DOHH2 (cell line): ENCODE measurements at regions not wholly inside any gene's neighbourhood (a gene's known extent, or its start where the extent isn't known, plus 50 kb on each side); places are given as distances from the start of the nearest gene placed in this dataset.

ENCODE experiments used
- H3F3A ChIP-seq: fragments of 200-600 bp; sonication (generic), shearing (Covaris generic); 2 replicates; pipeline ENCODE4 v1.6.0; 2016; ENCODE audit warnings: antibody characterized with exemption, mild to moderate bottlenecking; ENCODE audit not compliant: control insufficient read depth, insufficient read depth
- H3K27ac ChIP-seq: fragments of 200-600 bp; sonication (generic); 2 replicates; pipeline ENCODE4 v1.5.1; 2014; ENCODE audit warnings: low read depth, mild to moderate bottlenecking, low read length, moderate library complexity
- H3K27me3 ChIP-seq: fragments of 200-600 bp; sonication (generic); 2 replicates; pipeline ENCODE4 v1.6.1; 2014; ENCODE audit warnings: mild to moderate bottlenecking, low read length, mixed read lengths; ENCODE audit not compliant: control insufficient read depth
- H3K36me3 ChIP-seq: fragments of 200-600 bp; sonication (generic); 2 replicates; pipeline ENCODE4 v1.6.1; 2014; ENCODE audit warnings: mild to moderate bottlenecking, low read length, moderate library complexity, mixed read lengths; ENCODE audit not compliant: control insufficient read depth
- H3K4me1 ChIP-seq: fragments of 200-600 bp; sonication (generic); 2 replicates; pipeline ENCODE4 v1.6.1; 2014; ENCODE audit warnings: mild to moderate bottlenecking, low read length, mixed read lengths; ENCODE audit not compliant: control insufficient read depth
- H3K4me2 ChIP-seq: fragments of 200-600 bp; sonication (generic); 2 replicates; pipeline ENCODE4 v1.6.0; 2014; ENCODE audit warnings: mild to moderate bottlenecking, low read length, moderate library complexity
- H3K4me3 ChIP-seq: fragments of 200-600 bp; sonication (generic); 2 replicates; pipeline ENCODE4 v1.5.1; 2014; ENCODE audit warnings: mild to moderate bottlenecking, low read length, mixed read lengths
- H3K79me2 ChIP-seq: fragments of 200-600 bp; sonication (generic); 2 replicates; pipeline ENCODE4 v1.6.1; 2014; ENCODE audit warnings: mild to moderate bottlenecking, low read length, mixed read lengths; ENCODE audit not compliant: control insufficient read depth
- H3K9me2 ChIP-seq: fragments of 200-600 bp; sonication (generic); replicated peaks from 2 replicates; pipeline ENCODE4 v1.6.1; 2014; ENCODE audit warnings: mild to moderate bottlenecking, low read length, mixed read lengths; ENCODE audit not compliant: control insufficient read depth
- H3K9me3 ChIP-seq: fragments of 200-600 bp; sonication (generic); 2 replicates; pipeline ENCODE4 v1.6.1; 2014; ENCODE audit warnings: antibody characterized with exemption, low read length, mixed read lengths; ENCODE audit not compliant: control insufficient read depth, insufficient read depth
- H4K20me1 ChIP-seq: fragments of 200-600 bp; sonication (generic); 2 replicates; pipeline ENCODE4 v1.6.0; 2014; ENCODE audit warnings: low read depth, mild to moderate bottlenecking, antibody characterized with exemption, low read length, moderate library complexity; ENCODE audit not compliant: control insufficient read depth, insufficient read depth
- CTCF ChIP-seq: fragments of 200-600 bp; sonication (generic); IDR thresholded peaks from one replicate; pipeline ENCODE4 v1.5.1; 2014; ENCODE audit warnings: antibody characterized with exemption, mild to moderate bottlenecking, low read depth, low read length; ENCODE audit not compliant: poor library complexity, severe bottlenecking
- EZH2phosphoT487 ChIP-seq: fragments of 200-600 bp; sonication (generic); IDR thresholded peaks from 2 replicates; pipeline ENCODE4 v1.6.1; 2017; ENCODE audit warnings: borderline replicate concordance, mild to moderate bottlenecking, antibody characterized with exemption, low read length, moderate library complexity, mixed read lengths

GRCh38 chr9:2464624-2465023 is 157.0 kb upstream of the VLDLR start:
- Histone ChIP-seq H3K79me2 (no peaks in the 10 kb centered on the region), H3F3A (no peaks in the 10 kb centered on the region), H4K20me1 (no peaks in the 10 kb centered on the region), H3K27ac (no peak overlapping the region), H3K4me1 (peaks cover 14% of the 10 kb centered on the region), H3K4me3 (no peak overlapping the region), H3K27me3 (no peaks in the 10 kb centered on the region; the same call in 1 of the 2 replicates), H3K9me3 (no peaks in the 10 kb centered on the region), H3K36me3 (no peaks in the 10 kb centered on the region), H3K4me2 (no peak overlapping the region), H3K9me2 (no peaks in the 10 kb centered on the region)
- TF ChIP-seq CTCF, result no peak

GRCh38 chr9:2465516-2465915 is 156.1 kb upstream of the VLDLR start:
- TF ChIP-seq CTCF (no peak), EZH2phosphoT487 (no peak)
- Histone ChIP-seq H3K4me3 (no peak overlapping the region), H3K4me2 (no peak overlapping the region), H3K36me3 (no peaks in the 10 kb centered on the region), H3K27me3 (no peaks in the 10 kb centered on the region; the same call in 1 of the 2 replicates), H3K4me1 (peaks cover 23% of the 10 kb centered on the region), H3K79me2 (no peaks in the 10 kb centered on the region), H3K9me3 (no peaks in the 10 kb centered on the region), H3K27ac (no peak overlapping the region), H3K9me2 (no peaks in the 10 kb centered on the region), H3F3A (no peaks in the 10 kb centered on the region), H4K20me1 (no peaks in the 10 kb centered on the region)

- Histone ChIP-seq H3K27ac (no peak overlapping the region), H3K4me1 (peaks cover 25% of the 10 kb centered on the region), H3K36me3 (no peaks in the 10 kb centered on the region), H4K20me1 (no peaks in the 10 kb centered on the region), H3K9me3 (no peaks in the 10 kb centered on the region), H3K9me2 (no peaks in the 10 kb centered on the region), H3K27me3 (no peaks in the 10 kb centered on the region; the same call in 1 of the 2 replicates), H3F3A (no peaks in the 10 kb centered on the region), H3K4me3 (no peak overlapping the region), H3K4me2 (0 out of 2 replicates have a peak overlapping the region, but pooled peaks have one; percentile 7), H3K79me2 (no peaks in the 10 kb centered on the region)
- TF ChIP-seq EZH2phosphoT487, result no peak
- no peak for TF ChIP-seq CTCF
Observed at GRCh38 chr9:2465921-2466460, 155.6 kb upstream of the VLDLR start.

GRCh38 chr9:2466703-2467102 is 154.9 kb upstream of the VLDLR start:
- no peaks in the 10 kb centered on the region for H3K36me3 ChIP-seq
- no peaks in the 10 kb centered on the region for H3K9me2 ChIP-seq
- H3K9me3 ChIP-seq, result no peaks in the 10 kb centered on the region
- no peaks in the 10 kb centered on the region for H3K27me3 ChIP-seq
- no peak overlapping the region for H3K4me3 ChIP-seq
- no peak for TF ChIP-seq EZH2phosphoT487
- no peak for TF ChIP-seq CTCF
- H3K4me1 ChIP-seq, result peaks cover 25% of the 10 kb centered on the region
- no peaks in the 10 kb centered on the region for H3K79me2 ChIP-seq
- no peaks in the 10 kb centered on the region for H3F3A ChIP-seq
- no peaks in the 10 kb centered on the region for H4K20me1 ChIP-seq
- H3K4me2 ChIP-seq, result no peak overlapping the region
- no peak overlapping the region for H3K27ac ChIP-seq
